HG03469 (cell line): ENCODE measurements at regions not wholly inside any gene's neighbourhood (a gene's known extent, or its start where the extent isn't known, plus 50 kb on each side); places are given as distances from the start of the nearest gene placed in this dataset.
"Not testable (repeated sequence)": the region's sequence is repeated elsewhere in the genome, so short reads cannot be mapped to it uniquely, and the experiment has no call there.

Experiments used
- ATAC-seq: cut with Tn5 transposase; IDR thresholded peaks from one replicate; pipeline ENCODE4 v1.9.1; 2021; ENCODE audit warnings: mild to moderate bottlenecking, moderate library complexity, moderate number of reproducible peaks; ENCODE audit not compliant: unreplicated experiment

- ATAC-seq = no peak
These were observed 80.5 kb downstream of the ZIC3 start for GRCh38 chrX:137646472-137646871.

DNA sequence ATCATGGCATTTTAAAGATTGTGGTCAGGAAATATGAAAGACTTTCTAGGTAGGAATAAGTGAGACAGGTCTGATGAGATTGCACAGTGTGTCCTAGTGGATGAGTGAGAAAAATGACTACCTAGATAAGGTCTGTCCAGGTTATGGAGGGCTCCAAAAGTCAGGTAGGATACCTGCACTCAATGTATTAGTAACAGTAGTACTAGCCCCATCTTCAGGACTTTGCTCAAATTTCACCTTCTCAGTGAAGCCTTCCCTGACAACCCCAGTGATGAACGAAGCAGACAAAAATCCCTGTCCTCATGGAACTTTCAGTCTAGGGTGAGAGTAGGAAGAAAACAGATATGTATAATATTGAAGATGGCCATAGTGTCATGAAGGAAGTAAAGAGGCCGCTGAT is 85.7 kb downstream of the ZIC3 start:
- no peak for ATAC-seq

DNA sequence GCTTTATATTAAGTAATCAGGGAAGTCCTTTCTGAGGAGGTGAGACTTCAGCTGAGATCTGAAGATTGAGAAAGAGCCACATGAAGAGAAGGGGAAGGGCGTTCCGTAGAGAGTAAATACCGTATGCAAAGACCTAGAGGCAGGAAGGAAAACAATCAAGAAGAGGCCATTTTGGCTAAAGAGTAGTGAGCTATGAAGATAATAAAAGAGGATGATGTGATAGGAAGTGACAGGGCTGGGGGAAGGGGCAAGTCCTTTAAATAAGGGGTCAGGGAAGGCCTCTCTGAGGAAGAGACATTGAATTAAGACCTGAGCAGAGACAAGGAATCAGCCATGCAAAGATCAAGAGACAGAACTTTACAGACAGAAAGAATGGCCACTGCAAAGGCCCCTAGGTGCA is 86.2 kb downstream of the ZIC3 start:
- ATAC-seq = no peak

DNA sequence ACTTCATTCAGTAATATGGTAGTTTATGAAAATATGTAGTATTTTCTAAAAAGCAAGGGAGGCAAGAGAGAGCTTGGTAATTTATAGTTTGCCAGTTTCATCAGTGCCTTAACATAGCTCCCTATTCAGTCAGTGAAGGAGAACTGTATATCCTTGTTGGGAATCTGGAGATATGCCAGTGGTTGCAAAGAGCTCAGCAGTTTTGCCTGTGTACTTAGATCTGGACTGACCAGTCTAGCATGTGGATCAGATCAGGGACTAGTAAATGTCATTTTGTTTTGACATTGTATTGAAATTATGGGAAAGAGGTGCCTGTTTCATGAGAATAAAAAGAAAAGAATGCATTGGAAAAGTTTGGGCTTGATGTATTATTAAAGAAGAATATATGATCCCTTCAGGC is 88.6 kb downstream of the ZIC3 start:
- ATAC-seq = no peak

DNA sequence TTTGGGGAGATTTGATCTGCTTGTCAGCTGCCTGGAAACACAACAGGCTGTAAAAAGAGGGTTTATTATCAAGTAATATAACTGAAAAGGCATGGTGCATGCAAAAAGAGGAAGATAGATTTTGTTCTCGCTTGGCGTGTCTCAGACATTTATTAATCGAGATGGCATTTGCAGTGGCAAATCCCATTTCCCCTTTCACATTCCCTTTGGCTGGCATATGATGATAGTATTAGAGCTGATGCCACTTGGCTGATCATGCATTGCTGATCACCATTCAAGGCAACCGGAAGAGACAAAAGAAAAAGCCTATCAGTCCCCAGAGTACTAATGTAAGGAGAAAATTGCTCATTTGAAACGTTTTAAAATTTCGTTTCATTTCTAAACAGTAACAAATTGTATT is 101.8 kb downstream of the ZIC3 start:
- ATAC-seq = no peak

- no peak for ATAC-seq
These were observed 118.7 kb downstream of the ZIC3 start for GRCh38 chrX:137684591-137684990.

- ATAC-seq = no peak
These were observed 129.5 kb downstream of the ZIC3 start for GRCh38 chrX:137695417-137695816.

GRCh38 chrX:137707348-137707747 is 141.4 kb downstream of the ZIC3 start:
- ATAC-seq = no peak

GRCh38 chrX:137742846-137743245 is 176.9 kb downstream of the ZIC3 start:
- no peak for ATAC-seq

DNA sequence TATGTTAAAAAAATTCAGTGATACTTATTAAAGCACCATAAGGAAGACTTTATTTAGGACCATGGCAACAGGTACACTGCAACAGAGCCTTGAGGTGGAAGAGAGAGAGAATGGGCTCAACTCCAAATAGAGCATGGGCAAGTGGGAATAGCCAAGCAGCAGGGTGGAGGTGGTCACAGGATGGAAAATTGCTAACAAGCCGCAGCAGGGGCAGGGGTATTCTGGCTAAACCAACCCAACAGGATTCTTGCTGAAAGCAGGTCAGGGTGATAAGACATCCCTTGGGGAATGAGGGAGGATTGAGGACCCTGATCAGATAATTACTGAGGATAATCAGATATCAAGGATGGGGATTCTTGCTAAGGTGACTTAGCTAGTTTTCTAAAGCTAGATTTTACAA is 177.5 kb downstream of the ZIC3 start:
- no peak for ATAC-seq

DNA sequence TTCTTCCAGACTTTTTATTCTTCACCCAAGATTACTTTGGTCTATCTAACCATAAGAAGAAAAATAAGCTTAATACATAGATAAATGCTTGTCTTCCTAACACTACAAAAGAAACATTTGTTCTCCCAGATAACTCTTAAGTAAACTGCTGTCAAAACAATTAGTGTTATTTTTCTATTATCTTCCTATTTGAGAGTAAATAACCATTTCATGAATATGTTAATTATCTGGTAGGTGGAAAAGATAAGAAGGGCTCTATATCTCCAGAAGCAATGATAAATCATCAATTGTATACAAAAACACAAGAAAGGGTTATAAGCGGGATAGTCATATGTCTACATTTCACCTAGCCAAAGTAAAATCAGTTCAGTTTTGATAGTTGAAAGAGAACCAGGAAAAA is 180.4 kb downstream of the ZIC3 start:
- no peak for ATAC-seq

- no peak for ATAC-seq
These were observed 181.5 kb downstream of the ZIC3 start for GRCh38 chrX:137747244-137748043.

DNA sequence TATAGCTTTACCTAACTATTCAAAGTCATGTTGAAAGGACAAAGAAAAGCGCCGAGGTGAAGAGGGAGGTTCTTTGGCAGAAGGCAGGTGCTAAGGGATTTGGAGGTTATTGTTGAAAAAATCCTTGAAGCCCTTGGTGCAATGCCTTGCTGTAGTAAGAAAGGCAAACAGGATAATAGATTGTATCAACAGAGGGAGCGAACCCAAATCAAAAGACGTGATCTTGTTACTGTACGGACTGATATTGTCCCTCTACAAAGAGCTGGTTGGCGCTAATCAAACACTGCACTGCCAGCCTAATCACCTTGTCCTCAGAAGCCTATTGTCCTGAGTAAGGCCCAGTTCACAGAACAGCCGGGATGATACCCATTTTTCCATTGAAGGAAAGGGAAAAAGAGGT is 182.9 kb downstream of the ZIC3 start:
- no peak for ATAC-seq

- no peak for ATAC-seq
These were observed 183.3 kb downstream of the ZIC3 start for GRCh38 chrX:137749246-137749645.

- ATAC-seq = no peak
These were observed 205.6 kb downstream of the ZIC3 start for GRCh38 chrX:137771537-137771936.

DNA sequence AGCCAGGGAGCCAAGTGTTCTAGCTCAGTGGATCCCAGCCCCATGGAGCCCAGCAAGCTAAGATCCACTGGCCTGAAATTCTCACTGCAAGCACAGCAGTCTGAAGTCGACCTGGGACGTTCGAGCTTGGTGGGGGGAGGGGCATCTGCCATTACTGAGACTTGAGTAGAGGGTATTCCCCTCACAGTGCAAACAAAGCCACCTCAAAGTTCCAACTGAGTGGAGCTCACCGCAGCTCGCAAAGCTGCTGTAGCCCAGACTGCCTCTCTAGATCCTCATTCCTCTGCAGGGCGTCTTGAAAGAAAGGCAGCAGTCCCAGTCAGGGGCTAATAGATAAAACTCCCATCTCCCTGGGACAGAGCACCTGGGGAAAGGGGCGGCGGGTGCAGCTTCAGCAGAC is 226.3 kb downstream of the ZIC3 start:
- ATAC-seq = no peak

DNA sequence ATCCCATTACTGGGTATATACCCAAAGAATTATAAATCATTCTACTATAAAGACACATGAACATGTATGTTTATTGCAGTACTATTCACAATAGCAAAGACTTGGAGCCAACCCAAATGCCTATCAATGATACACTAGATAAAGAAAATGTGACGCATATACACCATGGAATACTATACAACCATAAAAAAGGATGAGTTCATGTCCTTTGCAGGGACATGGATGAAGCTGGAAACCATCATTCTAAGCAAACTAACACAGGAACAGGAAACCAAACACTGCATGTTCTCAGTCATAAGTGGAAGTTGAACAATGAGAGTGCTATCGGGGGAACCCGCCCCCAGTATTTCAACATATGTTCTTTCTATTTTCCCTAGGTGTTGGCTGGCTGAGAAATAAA is 232.0 kb downstream of the ZIC3 start:
- ATAC-seq = not testable (repeated sequence)

GRCh38 chrX:137823257-137823656 is 257.3 kb downstream of the ZIC3 start:
- ATAC-seq = no peak

DNA sequence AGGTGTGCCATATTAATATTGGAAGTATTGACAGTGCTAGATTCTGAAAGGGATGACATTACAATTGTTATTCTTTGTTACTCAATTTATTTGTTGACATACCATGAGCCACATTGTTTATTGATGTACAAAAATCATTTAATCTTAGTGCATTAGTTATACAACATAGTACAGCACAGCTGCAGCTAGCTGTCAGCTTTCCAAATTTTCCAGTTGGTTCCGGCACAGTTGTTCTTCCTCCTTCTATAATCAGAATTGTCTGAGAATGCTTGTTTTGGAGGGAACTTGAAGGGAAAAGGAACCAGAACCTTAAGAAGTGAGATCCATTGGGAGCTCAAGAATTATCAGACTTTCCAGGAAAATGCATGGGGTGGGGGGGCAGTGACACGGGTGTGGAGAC is 281.4 kb downstream of the ZIC3 start:
- no peak for ATAC-seq

- no peak for ATAC-seq
These were observed 282.5 kb downstream of the ZIC3 start for GRCh38 chrX:137848266-137848905.

DNA sequence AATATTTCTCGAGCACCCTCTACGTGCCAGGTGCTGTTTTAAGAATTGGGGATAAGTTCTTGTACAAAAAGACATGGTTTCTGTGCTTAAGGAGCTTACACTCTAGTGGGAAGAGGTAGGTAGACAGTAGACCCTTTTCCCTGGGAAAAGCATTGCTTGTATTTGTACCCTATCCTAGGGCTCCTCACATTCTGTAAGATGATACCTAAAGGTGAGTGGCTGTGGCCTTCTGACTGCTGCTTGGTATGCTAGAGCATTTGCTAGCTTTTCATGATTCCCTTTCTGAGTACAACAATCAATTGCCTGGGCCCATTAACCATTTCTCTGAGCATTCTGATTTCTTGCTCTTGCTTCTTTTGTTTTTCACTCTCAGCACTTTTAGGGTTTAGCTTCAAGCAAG is 286.6 kb downstream of the ZIC3 start:
- ATAC-seq = no peak

GRCh38 chrX:137855490-137855889 is 289.6 kb downstream of the ZIC3 start:
- no peak for ATAC-seq

GRCh38 chrX:137858106-137858505 is 292.2 kb downstream of the ZIC3 start:
- ATAC-seq = no peak
